GM18519 (cell line): ENCODE measurements at regions not wholly inside any gene's neighbourhood (a gene's known extent, or its start where the extent isn't known, plus 50 kb on each side); places are given as distances from the start of the nearest gene placed in this dataset.

Experiments used
- ATAC-seq: cut with Tn5 transposase; IDR thresholded peaks from one replicate; pipeline ENCODE4 v1.9.1; 2021; ENCODE audit warnings: mild to moderate bottlenecking, moderate library complexity; ENCODE audit not compliant: unreplicated experiment, low FRiP score

DNA sequence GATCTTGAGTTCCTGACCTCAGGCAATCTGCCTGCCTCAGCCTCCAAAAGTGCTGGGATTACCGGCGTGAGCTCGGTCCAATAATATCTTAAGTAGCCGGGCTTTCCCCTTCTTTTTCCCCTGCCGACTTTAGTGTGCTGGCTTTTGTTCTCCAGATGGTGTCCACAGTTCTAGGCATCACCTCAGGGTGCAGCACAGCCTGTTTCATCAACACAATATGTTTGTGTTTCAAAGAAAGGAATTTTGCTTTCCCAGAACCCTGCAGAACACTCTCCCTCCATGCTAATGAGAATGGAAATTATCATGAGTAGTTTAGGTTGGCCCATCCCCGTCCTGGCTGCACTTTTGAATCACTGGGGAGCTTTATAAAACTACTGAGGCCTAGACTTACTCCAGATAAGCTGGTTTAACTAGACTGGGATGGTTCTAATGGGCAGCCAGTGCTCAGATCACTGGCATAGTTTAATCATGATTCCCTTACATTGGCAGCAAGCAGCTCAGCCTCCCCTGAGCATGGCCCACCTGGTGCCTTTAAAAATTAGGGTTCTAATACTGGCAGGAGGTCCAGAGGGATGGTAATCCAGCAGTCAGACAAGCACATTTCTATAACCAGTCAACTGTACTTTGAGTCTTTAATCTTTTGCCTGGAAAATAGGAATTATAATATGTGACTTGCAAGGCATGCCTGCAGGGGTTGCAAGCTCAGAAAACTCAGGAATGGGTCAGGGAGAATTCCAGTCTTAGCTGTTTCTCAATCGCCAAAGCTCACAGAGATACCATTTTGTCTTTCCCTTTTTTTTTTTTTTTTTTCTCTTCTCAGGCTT, 127.6 kb upstream of the RASGRP1 start:
- ATAC-seq, result no peak

DNA sequence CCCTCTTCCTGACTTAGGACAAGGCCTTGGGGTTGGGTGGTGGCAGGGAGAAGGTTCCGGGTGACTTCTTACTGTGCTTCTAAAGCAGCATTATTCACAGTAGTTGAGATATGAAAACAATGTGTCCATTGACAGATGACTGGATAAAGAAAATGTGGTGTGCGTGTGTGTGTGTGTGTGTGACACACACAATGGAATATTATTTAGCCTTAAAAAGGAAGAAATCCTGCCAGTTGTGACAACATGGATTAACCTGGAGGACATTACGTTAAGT, 128.1 kb upstream of the RASGRP1 start:
- no peak for ATAC-seq

DNA sequence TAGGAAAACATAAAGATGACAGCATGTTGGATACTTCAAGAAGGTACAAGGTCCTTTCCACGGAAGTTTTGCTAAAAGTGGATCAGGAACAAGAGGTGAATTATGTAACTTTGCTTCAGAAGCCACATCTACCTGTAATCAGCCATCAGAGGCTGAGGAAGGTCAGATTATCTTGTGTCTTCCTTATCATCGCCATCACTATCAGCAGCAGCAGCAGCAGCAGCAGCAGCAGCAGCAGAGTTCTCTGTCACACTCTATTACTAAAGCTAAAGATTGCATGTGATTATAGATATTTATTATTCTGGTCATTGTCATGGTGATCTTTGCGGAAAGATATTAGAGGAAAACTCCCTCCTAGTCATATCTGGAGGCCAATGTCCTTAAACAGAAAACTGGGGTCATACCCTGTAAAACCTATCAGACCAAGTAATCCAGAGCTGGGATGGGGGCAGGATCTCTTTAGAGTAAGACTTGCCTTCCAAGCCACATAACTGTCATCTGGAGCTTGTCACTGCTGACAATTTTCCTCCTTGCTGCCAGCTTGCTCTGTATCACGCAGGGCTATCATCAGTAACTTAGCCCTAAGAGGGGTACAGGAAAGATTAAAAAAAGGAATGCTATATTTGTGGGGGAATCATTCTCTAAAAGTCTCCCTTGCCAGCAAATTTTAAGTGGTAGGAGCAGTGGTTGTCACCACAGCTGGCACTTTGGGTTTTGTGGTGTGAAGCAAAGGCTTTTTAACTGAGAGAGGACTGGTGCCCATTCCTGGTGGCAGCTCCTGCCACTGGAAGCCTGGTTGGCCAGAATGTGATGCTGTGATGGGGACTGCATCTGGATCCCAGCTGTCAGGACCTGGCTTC, 130.9 kb upstream of the RASGRP1 start:
- ATAC-seq, result no peak

DNA sequence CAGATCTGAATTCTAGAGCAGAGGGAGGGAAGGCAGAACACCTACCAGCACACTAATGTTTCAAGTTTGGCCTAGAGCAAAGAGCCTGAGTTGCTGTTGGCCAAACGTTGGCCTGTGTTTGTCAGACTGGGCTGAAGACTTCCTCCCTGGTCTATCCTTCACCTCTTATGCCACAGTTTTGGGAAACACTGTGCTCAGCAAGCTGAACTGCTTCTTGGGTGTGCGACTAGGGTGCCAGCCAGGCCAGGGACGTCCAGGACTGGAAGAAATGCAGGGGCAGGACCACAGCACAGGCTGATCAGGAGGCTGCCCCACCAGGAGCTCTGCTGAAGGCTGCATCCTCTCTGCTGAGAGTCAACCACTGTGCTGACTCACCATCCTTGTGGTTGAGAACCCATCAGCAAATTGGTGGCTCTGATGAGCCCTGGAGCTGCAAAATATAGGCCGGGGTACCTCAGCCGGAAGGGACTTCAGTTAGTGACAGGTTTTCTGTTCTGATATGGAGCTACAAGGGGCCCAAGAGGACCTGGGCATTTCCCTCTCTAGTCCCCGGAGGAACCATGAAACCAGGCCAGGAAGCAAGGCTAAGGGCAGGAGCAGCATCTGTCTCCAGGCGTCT, 131.6 kb upstream of the RASGRP1 start:
- peak; percentile 41 for ATAC-seq

DNA sequence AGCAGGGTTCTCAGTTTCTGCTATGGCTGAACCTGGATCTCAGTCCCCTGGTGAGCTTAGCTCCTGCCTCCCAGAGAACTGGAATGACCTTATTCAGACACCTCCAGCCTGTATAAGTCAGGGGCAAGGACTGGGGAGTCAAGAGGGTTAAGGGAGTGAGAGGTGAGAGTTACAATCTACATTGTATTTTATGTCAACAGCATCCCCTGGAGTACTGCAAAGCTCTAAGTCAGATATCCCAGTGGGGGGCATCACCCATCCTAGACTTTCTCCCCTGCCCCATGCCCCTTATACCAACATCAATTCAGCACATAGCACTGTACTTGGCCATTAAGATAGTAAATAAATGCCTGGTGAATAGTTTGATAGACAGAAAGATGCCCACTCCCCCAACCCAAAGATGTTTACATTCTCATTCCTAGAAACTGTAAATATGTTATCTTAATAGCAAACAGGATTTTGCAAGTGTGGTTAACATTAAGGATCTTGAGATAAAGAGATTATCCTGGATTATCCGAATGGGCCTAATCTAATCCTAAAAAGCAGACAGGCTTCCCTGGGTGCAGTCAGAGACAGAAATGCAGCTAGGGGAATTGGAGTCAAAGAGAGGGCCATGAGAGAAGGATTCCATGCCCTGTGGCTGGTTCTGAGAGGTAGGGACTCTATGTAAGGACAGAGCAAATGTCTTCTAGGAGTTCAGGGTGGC, 132.3 kb upstream of the RASGRP1 start:
- ATAC-seq, result no peak

DNA sequence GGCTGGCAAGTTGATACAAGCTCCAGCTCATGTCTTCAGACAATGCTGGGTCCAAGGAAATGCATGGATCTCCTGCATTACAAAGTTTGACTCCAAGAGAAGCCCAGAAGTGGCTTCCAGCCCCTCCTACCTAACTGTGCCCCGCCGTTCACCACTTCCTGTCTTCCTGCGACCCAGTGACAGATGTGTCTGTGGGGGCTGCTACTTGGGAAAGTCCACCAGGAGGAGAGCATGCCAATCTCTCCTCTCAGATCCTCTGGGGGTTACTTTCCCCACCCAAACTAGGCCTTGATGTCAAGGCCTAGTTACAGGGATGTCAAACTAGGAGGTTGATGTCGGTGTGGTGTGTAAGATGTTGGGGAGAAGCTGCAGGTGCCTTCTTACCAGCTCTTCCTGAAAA, 133.6 kb upstream of the RASGRP1 start:
- no peak for ATAC-seq

DNA sequence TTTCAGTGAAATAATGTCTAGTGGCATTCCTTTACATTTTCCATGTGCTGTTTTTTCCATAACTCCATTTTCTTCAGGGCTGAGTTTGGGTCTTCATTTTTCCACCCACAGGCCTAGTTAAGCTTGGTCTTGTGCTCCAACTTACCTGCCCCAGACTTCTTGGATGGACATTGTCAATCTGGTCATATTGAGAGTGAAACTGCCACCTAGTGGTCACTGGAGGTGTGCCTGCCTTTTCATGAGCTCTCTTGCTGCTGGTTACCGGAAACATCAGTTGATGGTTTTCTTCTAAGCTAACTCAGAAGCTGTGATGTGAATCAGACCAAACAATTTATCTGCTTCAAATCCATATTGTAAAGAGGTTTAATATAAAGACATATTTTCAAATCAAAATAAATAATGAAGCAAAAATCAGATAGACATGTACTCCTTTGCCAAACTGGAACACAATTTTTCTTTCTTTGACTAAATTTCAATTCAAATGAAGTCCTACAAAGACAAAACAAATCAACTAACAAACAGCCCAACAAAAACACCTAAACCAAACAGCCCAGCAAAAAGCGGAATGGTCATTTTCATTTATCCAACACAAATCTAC, 135.1 kb upstream of the RASGRP1 start:
- ATAC-seq, result peak; percentile 72

DNA sequence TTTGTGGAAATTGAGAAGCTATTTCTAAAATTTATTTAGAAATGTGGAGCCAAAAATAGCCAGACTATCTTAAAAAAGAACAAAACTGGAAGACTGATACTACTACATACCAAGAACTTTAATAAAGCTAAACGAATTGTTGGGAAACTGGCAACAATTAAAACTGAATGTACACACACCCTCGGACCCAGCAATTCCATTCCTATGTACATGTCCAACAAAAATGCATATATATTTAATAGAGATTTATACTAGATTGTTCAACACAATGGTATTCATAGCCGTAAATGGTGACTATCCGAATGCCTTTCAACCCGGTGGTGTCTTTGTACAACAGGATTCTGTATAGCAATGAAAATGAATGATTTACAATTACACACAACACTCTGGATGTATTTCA, 136.5 kb upstream of the RASGRP1 start:
- no peak for ATAC-seq

DNA sequence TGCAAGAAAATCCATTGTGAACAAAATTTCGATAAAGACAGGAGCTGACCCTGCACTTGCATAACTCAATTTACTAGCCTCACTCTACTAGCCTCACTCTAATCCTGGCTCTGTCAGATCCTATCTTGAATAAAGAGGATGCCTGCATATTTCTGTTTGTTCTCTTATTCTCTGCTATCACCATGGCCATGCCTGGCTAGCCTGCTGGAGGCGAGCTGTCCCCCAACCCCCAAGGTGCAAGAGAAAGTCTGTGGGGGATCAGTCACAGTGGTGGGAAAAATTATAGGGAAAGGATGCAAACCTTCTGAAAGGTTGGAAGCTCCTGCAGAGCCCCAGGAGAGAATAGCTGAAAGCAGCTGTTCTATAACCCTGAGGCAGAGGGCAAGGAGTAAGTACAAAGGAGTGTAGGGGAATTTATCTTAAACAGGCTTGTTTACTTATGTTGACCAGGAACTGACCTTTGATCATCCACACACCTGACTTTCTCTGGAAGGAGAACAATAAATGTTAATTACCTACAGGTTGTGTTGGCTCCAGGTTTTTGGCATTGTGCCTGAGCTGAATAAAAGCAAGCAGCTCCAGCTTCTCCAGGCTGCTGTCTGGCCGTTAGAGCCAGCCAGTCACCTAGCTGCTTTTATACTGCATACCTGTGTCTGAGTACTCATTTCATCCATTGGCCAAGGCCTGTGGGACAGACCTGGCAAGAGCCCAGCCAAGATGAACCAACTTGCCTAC, 137.7 kb upstream of the RASGRP1 start:
- ATAC-seq, result no peak

DNA sequence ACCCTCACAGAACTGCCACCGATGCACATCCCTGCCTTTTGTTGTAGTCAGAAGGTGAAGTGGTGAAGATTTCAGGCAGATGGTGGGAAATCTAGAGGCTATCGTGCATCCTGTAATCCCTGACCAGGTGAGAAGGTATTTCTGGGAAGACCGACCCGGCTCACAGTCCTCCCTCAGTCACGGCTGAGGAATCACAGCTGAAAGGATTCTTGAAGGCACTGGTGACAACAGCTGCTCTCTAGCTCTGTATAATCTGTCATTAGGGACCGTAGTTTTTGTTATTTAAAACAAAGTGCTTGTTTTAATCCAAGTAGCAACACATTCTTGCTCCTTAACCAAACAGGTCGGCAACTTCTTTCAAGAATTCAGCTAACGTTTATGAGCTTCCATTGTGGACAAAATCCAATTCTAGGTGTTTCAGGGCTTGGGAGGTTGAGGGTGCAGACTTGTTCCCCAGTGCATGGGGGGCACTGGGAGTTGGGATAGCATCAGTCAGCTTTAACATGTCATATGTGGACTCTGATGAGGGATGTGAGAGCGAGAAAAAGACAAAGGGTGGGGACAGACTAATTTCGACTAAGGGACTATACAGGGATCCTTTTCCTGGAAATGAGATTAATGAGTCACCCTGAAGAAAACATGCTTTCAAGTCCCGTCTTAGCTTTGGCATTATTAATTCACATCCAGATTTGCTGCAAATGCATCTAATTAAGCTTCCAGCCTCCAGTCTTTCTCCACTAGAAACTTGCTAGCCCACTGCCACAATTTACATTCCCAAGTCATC, 141.0 kb upstream of the RASGRP1 start:
- ATAC-seq, result no peak

DNA sequence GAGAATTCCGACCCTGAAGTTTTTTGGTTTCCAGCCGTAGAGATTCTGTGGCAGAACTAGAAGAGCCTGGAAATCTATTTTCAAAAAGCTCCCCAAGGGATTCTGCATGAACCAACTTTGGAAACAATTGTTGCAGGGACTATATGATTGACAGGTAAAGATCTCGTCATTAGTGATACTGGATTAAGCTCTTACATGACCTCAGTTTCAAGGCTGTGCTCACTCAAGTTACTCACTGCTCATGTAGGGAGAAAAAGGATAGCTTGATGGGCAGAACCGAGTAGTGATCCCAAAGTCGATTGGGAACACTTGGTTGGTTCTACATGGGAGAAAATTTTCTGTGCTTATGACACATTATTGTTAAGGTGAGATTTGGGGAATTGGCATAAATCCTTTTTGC, 142.3 kb upstream of the RASGRP1 start:
- ATAC-seq, result no peak

DNA sequence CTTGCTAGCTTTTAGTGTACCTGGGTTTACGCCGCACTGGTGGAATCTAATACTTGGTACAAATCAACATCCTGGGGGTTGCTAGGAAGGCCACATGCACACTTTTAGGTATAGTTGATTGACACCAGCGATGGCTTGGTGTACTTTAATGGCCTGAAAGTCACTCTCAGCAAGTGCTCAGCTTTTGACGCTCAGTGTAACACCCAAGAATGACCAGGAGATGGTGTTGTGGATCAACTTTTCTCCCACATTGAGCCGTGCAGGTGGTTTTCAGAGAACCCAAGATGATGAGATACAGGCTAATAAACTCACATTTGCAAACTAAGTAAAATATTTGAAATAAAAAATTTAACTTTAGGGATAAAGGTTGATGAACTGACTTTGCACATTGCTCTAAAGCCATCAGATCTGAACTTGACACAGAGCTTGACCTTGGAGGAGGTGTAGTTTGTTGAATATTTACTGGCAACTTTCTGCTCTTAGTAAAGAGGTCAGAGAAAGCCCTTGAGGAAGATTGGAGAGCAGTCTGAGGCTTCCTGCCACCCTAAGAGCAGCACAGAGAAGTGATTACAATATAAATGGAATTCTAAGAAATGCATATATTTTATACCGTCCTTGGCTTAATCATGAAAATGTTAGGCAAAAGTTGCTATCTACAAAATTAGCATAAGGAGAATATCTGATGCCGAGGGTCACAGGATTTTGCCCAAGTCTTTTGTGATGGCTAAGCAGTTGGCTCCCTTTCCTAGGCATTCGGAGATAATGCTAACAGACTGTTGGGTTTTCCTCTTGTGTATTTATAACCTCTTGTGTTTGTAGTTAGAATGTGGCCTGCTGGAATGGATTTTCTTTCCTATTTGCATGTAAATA, 143.4 kb upstream of the RASGRP1 start:
- peak; percentile 92 for ATAC-seq

DNA sequence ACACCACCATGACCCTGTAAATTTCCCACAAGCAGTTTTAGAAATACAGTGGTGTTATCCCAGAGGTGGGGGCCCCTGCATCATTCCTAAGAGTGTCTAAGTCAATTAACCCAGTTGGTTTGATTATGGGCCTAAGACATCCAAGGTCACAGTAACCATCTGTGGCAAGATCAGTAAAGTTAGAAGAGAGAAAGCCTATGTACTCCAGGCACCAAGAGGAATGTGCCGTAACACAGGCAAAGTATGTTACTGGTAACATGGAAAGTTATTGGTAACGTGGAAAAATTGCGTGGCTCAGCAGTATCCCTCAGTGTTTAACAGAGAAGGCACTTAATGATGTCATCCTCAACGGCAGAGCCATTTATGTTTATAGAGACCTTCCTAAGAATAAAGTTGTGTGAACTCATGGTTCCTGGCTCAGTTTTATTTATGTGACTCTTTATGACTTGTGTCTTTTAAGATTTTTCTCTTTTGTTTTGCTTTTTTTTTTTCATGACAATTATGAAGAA, 144.1 kb upstream of the RASGRP1 start:
- ATAC-seq, result no peak

DNA sequence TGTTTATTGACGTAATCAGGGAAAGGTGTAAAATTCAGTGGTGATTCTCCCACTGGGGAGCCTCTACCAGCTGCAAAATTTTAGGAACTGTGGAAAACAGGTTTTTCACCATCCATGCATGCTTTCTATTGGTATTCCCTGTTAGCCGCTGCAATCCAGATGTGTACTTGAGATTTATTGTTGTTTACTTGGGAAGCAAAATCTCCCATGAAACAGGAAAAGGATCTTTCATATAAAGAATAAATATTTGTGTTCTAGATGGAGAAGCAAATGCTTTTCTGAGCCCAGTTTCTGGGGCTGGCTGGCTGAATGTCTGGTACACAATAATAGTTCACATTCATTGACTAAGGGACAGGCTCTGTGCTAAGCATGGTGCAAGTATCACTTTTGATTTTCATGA, 144.6 kb upstream of the RASGRP1 start:
- no peak for ATAC-seq

DNA sequence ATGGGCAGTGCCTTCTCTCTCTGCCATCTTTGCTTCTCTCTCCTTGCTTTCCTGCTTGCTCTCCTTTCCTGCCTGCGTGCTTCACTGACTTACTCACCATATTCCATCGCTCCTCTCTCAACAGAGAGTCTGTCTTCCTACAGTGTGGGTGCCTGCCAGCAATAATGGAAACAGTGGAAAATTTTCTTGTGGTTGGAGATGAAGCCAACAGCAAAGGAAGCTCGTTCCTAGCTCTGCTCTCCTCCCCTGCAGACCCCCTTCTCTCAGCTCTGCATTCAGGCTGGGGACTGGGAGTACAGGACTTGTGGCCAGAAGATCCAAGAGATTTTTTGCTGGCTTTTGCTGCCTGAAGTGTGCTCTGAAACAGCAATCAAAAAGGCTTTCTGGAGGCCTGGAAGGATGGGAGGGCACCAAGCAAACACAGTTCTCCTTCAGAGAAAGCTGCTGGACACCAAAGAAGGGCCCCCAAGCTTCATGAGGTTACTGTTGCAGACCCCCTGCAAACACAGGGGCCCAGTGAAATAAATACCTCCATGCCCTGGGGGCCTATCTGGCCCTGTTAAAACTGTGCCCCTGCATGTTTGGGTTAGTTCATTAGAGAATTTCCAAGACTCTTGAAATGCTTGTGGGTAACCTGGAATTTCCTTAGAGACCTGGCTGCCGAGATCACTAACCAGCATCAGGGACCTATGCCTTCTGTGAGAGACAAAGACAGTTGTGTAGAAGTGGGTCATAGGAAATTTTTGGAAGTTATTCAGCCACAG, 149.9 kb upstream of the RASGRP1 start:
- no peak for ATAC-seq

DNA sequence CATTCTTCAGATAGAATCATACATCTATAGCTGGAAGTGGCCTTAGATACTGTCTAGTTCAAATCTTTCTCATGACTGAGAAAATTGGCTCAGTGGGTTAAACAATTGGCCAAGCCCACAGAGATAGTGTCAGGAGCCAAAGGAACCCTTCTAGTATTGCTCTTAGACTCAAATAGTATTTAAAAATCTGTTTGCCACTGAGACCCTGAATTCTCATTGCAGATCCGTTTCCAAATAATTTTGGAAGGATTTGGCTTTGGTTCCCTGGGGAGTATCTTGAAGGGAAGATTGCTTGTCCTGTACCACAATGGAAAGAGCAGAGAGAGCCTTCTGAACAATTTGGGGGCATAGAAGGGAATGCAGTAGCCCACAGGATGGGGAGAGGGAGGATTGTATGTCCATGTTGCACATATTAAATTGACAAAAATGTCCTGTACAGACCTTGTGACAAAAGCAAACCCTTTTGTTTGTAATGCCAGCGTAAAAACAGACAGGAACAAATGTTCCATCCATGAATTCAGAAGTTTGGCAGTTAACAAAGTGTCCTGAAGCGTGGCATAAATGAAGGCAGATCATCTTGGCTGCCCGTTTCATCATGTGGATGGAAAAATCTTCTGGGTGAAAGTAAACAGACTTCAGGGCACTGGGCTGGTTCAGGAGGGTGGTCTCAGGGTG, 156.4 kb upstream of the RASGRP1 start:
- ATAC-seq, result no peak

DNA sequence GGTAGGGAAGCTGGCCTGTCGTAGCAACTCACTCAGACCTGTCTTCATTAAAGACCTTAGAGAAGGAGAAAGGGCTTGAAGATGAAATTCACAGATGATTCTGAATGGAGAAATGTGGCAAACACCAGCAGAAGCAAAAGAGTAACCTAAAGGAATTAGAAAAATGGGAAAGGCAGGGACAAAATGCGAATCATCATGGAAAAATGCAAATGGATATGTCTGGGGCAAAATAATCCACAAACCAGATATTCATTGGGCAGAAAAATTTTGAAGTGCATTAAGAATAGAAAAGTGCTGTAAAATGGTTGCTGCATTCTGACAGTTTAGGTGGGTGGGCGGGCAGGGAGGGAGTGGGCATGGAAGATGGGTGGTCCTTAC, 156.9 kb upstream of the RASGRP1 start:
- no peak for ATAC-seq
